ENCODE measurements at regions not wholly inside any gene's neighbourhood (a gene's known extent, or its start where the extent isn't known, plus 50 kb on each side); places are given as distances from the start of the nearest gene placed in this dataset.

GRCh38 chr2:239607517-239608191 is 206.8 kb upstream of the HDAC4 start:
- POLR2A ChIA-PET: no interaction called here
- CTCF ChIA-PET: no interaction called here
- TF ChIP-seq, protein P1, sequence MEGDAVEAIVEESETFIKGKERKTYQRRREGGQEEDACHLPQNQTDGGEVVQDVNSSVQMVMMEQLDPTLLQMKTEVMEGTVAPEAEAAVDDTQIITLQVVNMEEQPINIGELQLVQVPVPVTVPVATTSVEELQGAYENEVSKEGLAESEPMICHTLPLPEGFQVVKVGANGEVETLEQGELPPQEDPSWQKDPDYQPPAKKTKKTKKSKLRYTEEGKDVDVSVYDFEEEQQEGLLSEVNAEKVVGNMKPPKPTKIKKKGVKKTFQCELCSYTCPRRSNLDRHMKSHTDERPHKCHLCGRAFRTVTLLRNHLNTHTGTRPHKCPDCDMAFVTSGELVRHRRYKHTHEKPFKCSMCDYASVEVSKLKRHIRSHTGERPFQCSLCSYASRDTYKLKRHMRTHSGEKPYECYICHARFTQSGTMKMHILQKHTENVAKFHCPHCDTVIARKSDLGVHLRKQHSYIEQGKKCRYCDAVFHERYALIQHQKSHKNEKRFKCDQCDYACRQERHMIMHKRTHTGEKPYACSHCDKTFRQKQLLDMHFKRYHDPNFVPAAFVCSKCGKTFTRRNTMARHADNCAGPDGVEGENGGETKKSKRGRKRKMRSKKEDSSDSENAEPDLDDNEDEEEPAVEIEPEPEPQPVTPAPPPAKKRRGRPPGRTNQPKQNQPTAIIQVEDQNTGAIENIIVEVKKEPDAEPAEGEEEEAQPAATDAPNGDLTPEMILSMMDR (IDR thresholded peaks at IDR 0.05; ENCODE audit: control extremely low read depth, extremely low read depth, low read depth, missing control alignments): no peak
- DNase-seq (ENCODE audit: extremely low spot score): no peak

DNA sequence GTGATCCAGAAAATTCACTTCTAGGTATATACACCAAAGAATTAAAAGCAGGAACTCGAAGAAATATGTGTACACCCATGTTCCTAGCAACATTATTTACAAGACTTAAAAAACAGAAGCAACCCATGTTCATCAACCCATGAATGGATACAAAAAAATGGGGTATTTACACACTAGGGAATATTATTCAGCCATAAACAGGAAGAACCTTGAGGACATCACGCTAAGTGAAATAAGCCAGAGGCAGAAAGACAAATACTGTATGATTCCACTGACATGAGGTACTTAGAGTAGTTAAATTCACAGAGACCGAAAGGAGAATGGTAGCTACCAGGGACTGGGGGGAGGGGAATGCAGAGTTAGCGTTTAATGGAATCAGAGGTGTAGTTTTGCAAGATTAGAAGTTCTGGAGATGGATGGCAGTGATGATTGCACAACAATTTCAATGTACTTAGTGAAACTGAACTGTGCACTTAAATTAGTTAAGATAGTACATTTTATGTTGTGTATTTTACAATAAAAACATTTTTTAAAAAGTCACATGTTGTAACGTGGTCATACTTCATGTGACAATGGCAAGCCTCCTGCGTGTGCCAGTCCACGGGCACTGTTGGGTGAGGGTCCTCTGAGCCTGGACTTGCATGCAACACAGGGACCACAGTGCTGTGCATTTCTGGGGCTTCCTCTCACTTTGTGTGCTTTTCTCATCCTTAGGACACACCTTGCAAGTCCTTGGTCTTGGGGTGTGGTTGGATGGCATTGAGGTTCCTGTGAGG is 206.1 kb upstream of the HDAC4 start:
- POLR2A ChIA-PET: no interaction called here

DNA sequence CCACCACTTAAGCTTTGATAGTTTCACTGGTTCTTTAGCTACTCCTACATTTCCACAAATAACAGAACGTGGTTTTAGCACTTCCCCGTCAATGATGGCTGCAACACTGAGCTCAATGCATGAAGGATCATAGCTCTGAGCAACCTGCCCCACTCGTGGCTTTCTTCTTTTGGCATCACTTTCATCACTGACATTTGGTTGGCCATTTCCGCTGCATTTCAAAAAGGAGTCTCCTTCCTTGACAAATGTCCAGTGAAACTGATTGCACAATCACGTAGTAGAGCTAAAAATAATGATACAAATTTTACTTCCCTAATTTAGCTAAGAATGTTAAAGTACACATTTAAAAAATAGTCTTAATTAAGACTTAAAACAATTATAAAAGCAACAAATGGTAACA is 205.2 kb upstream of the HDAC4 start:
- DNase-seq (ENCODE audit: extremely low spot score): no peak
- TF ChIP-seq, protein P1 (IDR thresholded peaks at IDR 0.05; ENCODE audit: control extremely low read depth, extremely low read depth, low read depth, missing control alignments): no peak

More for the DNA sequence above, 206.1 kb upstream of the HDAC4 start:
- CTCF ChIA-PET: interaction anchor here (1.5 kb wide), 1 partner anchor 8 kb away, joined by 3 read pairs; no protein-coding TSS in a partner anchor
- no peak for DNase-seq (ENCODE audit: extremely low spot score)
- TF ChIP-seq, protein P1 (IDR thresholded peaks at IDR 0.05; ENCODE audit: control extremely low read depth, extremely low read depth, low read depth, missing control alignments): no peak

GRCh38 chr2:239605409-239605808 is 204.6 kb upstream of the HDAC4 start:
- CTCF ChIA-PET: interaction anchor here (1.5 kb wide), 1 partner anchor 10 kb away, joined by 3 read pairs; no protein-coding TSS in a partner anchor
- TF ChIP-seq, protein P1 (IDR thresholded peaks at IDR 0.05; ENCODE audit: control extremely low read depth, extremely low read depth, low read depth, missing control alignments): no peak
- POLR2A ChIA-PET: interaction anchor here (0.7 kb wide), 1 partner anchor 192 kb away, joined by 3 read pairs; no protein-coding TSS in a partner anchor
- no peak for DNase-seq (ENCODE audit: extremely low spot score)

More for the DNA sequence above, 205.2 kb upstream of the HDAC4 start:
- ChIA-PET CTCF (interaction anchor here (1.5 kb wide), 1 partner anchor 9 kb away, joined by 3 read pairs; no protein-coding TSS in a partner anchor), POLR2A (no interaction called here)

DNA sequence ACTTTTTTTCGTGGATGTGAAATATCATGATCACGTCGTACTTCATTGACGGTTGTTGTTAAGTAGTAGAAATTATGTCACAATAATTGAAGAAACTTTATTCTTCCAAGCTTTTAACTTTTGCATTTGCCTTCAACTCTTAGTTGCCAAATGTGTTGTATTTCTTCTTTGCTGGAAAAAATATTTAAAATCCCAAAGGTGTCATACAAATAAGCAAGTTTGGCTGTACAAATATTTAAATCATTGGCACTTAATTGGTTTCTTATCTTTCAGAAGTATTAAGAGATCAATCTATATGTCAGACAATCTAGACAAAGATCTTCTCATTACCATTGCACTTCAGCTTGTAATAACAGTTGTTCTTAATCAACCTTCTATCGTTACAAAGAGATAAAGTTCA is 204.0 kb upstream of the HDAC4 start:
- TF ChIP-seq, protein P1 (IDR thresholded peaks at IDR 0.05; ENCODE audit: control extremely low read depth, extremely low read depth, low read depth, missing control alignments): no peak
- ChIA-PET POLR2A (interaction anchor here (0.7 kb wide), 1 partner anchor 193 kb away, joined by 3 read pairs; no protein-coding TSS in a partner anchor), CTCF (interaction anchor here (1.5 kb wide), 1 partner anchor 10 kb away, joined by 3 read pairs; no protein-coding TSS in a partner anchor)
- no peak for DNase-seq (ENCODE audit: extremely low spot score)

DNA sequence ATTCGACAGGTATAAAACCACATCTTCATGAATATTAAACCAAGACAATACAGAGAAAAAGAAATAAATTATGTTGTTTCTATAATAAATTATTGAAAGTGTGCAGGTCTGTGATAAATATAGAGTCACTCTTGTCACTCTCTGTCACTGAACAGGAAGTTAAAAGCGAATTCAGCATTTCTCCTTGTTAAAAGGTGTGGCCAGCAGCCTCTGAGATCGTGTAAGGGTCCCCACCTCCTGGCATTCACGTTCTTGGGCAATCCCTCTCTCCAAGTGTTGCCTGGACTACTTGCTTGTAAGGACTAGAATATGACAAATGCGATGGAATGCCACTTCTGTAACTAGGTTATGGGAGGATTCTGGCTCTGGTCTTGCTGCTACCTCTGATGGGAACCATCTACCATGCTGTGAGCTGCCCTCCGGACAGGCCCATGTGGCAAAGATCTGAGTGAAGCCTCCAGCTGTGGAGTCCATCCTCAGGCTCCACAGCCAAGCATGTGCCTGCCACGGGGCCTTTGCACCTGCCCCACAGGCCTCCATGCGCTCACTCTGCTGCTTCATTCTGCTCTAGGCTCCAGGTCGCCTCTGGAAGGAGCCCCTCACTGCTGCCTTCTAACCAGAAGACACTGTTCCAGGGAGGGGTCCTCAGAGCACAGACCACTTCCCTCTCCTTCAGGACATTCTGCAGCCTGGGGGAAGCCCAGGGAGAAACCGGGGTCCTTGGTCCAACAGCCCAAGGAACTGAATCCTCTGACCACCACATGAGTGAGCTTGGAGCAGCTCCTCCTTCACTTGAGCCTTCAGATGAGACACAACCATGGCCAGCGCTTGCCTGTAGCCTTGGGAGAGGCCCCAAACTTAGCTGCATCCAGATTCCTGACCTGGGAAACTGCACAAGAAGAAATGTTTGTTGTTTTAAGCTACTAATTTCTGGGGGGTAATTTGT is 202.9 kb upstream of the HDAC4 start:
- ChIA-PET CTCF (no interaction called here), POLR2A (no interaction called here)
- no peak for DNase-seq (ENCODE audit: extremely low spot score)
- TF ChIP-seq, protein P1 (IDR thresholded peaks at IDR 0.05; ENCODE audit: control extremely low read depth, extremely low read depth, low read depth, missing control alignments): no peak

All from GM10248 (cell line).